Heart left ventricle (tissue), 13 donors: ENCODE measurements at regions not wholly inside any gene's neighbourhood (a gene's known extent, or its start where the extent isn't known, plus 50 kb on each side); places are given as distances from the start of the nearest gene placed in this dataset.

Source experiments
- CTCF ChIP-seq, 12 donors: fragments of 200-600 bp; sonication (generic) in 4 of 12; IDR thresholded peaks; one replicate each; pipeline versions ENCODE4 v1.5.0 to v1.8.0; 2018 to 2022; ENCODE audit warnings: antibody characterized with exemption in 12 of 12, mild to moderate bottlenecking in 5 of 12
- POLR2A ChIP-seq, 2 donors: fragments of 450-650 bp; IDR thresholded peaks; one replicate each; pipeline ENCODE4 v1.6.1; 2017; ENCODE audit warnings: antibody characterized with exemption in 2 of 2, mild to moderate bottlenecking in 2 of 2, moderate library complexity in 2 of 2
- donor health status: ischemic (EF 13 %, LVEDD 7.1; RV severe dilation, severe dysfunction).
- donor health status: DM: no; HTN: yes; CAD: no.
- donor health status: DM: no; HTN: no; CAD: no.
- donor health status: ischemic (EF 25% LVEDD 6.9; RV normal size, moderate dysfunction).
- donor health status: ischemic (EF 25% LVEDD 5.7; RV mildly dilated, moderate dysfunction).
- donor health status: ischemic (EF 35%, LVEDD 5.7; RV mildly dilated, moderate dysfunction).
- donor health status: nonischemic (EF 11% LVEDD 7.7; RV severe dilation, severe dysfunction).
- donor health status: DM: yes; HTN: yes; CAD: no.
- donor health status: PGD.
- donor health status: ischemic (EF 29% LVEDD 5.4; RV normal size, mild dysfunction).
- donor health status: nonischemic (EF 23%, LVEDD 6.1; RV moderate dilation, normal function).

- TF ChIP-seq POLR2A (IDR thresholded peaks at IDR 0.05) (no peak), CTCF (IDR thresholded peaks at IDR 0.05) (no peak)
Observed at GRCh38 chr2:4144731-4145130, 441.4 kb downstream of the DCDC2C start.
